KBM-7 (cell line): ENCODE measurements at regions not wholly inside any gene's neighbourhood (a gene's known extent, or its start where the extent isn't known, plus 50 kb on each side); places are given as distances from the start of the nearest gene placed in this dataset.
"Not testable (repeated sequence)": the region's sequence is repeated elsewhere in the genome, so short reads cannot be mapped to it uniquely, and the experiment has no call there.

Experiments used
- DNase-seq: peaks from one replicate; pipeline ENCODE4 v3.0.0-alpha.2; 2015
- in situ Hi-C: fragments of 300-500 bp; cut with MboI; formaldehyde crosslinking; loops from 2 replicates; pipeline ENCODE4 v1.14.3; 2020; ENCODE audit warnings: low sequenced_read_pairs, low pct_unique_long_range_greater_than_20kb, mixed read lengths

GRCh38 chr5:114857941-114858551 is 311.7 kb downstream of the TRIM36 start:
- in situ Hi-C loops: no loop called here
- DNase-seq: peak; percentile 97

- in situ Hi-C loops, DNase-seq: not testable (repeated sequence)
These were observed 325.0 kb downstream of the TRIM36 start for GRCh38 chr5:114844711-114845110.

DNA sequence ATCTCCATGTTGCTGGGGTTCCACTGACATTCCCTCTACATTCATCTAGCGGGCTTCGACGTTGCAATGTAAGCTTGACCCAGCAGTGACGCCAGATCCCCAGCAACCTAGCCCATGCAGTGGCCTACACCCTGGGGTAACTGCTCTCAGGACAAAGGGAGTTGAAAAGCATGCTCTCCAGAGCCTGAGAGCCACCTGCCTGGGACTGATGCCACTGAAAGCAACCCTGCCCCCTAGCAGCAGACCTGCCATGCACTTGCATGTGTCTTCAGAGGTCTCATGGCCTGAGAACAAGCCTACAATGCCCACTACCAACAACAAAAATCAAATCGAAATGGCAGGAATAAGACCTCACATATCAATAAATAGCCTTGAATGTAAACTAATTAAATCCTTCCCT is 330.3 kb downstream of the TRIM36 start:
- no peak for DNase-seq
- in situ Hi-C loops: no loop called here

GRCh38 chr5:114838937-114839336 is 330.8 kb downstream of the TRIM36 start:
- no peak for DNase-seq
- in situ Hi-C loops: no loop called here

DNA sequence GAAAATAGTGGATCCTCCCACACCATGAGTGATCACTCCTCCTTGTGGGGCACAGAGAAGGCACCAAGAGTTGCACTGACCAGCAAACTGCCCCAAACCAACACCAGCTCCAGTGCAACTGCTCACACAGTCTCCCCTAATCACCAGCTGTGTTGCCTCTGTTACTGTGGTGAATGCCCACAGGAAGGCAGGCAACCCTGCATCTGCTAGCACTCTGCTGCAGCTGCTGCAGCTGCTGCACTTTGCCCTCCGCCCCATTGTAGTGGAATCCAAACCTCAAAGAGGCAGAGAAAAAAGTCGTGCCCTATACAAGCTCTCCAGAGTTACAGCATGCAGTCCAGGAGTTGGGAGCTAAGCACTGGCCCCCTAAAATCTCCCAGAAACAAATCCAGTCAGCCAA is 339.6 kb downstream of the TRIM36 start:
- DNase-seq: no peak
- in situ Hi-C loops: no loop called here

- DNase-seq: no peak
These were observed 346.8 kb downstream of the TRIM36 start for GRCh38 chr5:114822863-114823262.

GRCh38 chr5:114822436-114822835 is 347.3 kb downstream of the TRIM36 start:
- no peak for DNase-seq
- in situ Hi-C loops: no loop called here

More at GRCh38 chr5:114822863-114823262, 346.8 kb downstream of the TRIM36 start:
- in situ Hi-C loops: no loop called here

DNA sequence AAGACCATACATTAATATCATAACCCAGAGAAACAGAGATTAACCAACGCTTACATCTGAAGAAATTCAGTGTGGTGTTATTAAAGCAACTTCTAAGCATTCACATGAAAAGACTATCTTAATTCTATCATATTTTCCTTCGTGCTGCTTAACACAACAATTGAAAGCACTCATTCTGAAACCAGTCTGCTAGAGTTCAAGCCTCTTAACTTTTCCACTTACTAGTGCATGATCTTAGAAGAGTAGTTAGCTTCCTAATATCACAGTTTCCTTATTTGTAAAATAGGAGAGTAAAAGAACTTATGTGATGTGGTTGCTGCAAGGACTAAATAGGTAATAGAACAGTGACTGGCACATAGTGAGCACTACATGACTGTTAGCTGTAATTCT is 379.3 kb downstream of the TRIM36 start:
- in situ Hi-C loops: loop anchor here (25.0 kb wide), 1 partner anchor 247 kb away; no protein-coding TSS in a partner anchor
- DNase-seq: no peak

DNA sequence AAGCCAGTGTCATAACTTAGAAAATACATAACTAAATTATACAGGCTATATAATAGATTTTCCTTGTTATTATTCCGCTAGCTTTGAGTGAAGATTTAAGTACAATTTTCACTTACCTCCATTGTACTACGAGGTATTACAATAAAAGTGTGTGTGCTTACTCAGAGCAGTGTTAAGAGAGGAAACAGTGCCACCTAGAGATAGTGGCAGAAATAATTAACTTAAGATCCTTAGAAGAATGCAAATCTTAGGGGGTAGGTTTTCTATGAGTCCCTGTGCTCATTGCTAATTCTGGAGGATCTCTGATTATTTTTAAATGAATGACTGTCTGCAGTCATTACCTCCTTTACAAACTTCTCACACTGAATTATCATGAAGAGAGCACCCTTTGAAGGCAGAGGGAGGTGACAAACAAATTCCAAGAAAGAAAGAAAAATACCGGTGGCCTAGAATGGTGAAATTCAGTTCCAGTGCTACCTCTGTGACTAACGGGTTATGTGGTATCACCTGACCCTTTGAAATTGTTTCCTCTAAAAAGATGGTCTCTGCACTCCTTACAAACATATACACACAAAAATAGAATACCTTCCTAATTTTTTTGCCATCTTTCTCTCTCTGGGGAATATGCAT is 379.8 kb downstream of the TRIM36 start:
- in situ Hi-C loops: loop anchor here (25.0 kb wide), 1 partner anchor 247 kb away; no protein-coding TSS in a partner anchor
- DNase-seq: peak; percentile 48

DNA sequence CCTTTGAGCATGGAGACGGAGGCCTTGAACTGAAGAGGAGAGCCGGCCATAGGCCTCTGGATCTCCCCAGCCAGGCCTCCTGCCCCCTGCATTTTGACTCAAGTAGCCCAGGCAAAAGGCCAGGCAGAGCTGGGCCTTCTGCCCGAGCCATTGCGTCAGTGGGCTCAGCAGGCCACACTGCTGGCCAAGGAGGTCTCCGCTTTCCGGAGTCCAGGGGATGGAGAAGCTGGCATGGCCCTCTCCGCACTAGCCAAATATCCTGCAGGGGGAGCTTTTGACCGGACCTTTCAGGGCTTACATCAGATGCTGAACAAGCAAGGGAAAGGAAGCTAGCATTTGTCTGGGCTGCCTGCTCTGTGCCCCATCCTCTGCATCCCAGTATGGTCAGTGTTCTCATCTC is 386.8 kb downstream of the TRIM36 start:
- in situ Hi-C loops: loop anchor here (25.0 kb wide), 1 partner anchor 254 kb away; no protein-coding TSS in a partner anchor
- no peak for DNase-seq

- DNase-seq: no peak
- in situ Hi-C loops: loop anchor here (25.0 kb wide), 1 partner anchor 255 kb away; no protein-coding TSS in a partner anchor
These were observed 387.5 kb downstream of the TRIM36 start for GRCh38 chr5:114782177-114782576.

GRCh38 chr5:114780290-114780689 is 389.4 kb downstream of the TRIM36 start:
- DNase-seq: no peak
- in situ Hi-C loops: loop anchor here (25.0 kb wide), 1 partner anchor 257 kb away; no protein-coding TSS in a partner anchor

DNA sequence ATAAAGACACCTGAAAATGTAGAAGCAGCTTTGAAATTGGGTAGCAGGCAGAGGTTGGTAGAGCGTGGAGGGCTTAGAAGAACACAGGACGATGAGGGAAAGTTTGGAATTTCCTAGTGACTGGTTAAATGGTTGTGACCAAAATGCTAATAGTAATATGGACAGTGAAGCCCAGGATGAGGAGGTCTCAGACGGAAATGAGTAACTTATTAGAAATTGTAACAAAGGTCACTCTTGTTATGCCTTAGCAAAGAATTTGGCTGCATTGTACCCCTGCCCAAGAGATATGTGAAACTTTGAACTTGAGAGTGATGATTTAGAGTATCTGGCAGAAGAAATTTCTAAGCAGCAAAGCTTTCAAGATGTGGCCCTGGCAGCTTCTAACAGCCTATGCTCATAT is 382.5 kb downstream of the KCNN2 start:
- DNase-seq: no peak
- in situ Hi-C loops: no loop called here

GRCh38 chr5:114734238-114734637 is 372.4 kb downstream of the KCNN2 start:
- in situ Hi-C loops: no loop called here
- no peak for DNase-seq

GRCh38 chr5:114729986-114730385 is 368.1 kb downstream of the KCNN2 start:
- in situ Hi-C loops: no loop called here
- no peak for DNase-seq

DNA sequence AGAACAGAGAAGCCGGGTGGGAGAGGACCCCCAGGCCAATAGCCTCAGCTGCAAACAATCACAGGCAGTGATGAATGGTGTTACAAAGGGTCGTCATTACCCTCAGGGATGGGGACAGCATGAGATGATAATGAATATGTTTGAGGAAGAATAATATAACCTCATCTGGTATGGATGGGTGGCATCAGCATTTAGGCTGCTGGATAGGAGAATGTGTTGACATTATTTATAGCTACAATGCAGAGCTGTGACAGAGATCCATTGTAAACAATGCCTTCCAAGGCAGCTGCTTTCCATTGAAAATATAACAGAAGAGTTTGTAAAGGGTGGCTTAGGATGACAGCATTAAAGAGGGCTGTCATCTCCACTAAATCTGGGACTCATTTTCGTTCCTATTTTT is 365.5 kb downstream of the KCNN2 start:
- in situ Hi-C loops: no loop called here
- DNase-seq: no peak

GRCh38 chr5:114726131-114726530 is 364.3 kb downstream of the KCNN2 start:
- no peak for DNase-seq
- in situ Hi-C loops: no loop called here

DNA sequence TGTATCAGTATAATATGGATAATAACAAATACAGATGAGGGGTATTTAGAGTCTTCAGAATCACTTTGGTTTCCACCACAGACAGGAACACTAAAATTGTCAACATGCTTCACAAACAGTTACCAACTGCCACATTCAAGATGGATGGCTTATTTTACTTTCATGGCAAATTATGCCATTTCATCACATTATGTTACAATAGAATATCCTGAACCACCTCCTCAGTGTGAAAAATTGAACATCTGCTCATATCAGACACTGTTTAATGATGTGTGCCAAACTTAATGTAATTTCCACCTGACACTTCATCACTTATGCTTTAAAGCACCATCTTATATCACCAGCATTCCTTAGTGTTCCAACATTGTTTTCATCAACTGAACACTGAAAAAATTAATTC is 357.4 kb downstream of the KCNN2 start:
- no peak for DNase-seq
- in situ Hi-C loops: no loop called here

GRCh38 chr5:114716955-114717354 is 355.1 kb downstream of the KCNN2 start:
- in situ Hi-C loops: no loop called here
- no peak for DNase-seq

- in situ Hi-C loops: not testable (repeated sequence)
These were observed 342.5 kb downstream of the KCNN2 start for GRCh38 chr5:114704225-114704893.

More at GRCh38 chr5:114704225-114704893, 342.5 kb downstream of the KCNN2 start:
- DNase-seq: not testable (repeated sequence)
